ENCODE measurements at regions not wholly inside any gene's neighbourhood (a gene's known extent, or its start where the extent isn't known, plus 50 kb on each side); places are given as distances from the start of the nearest gene placed in this dataset.
"Not testable (repeated sequence)": the region's sequence is repeated elsewhere in the genome, so short reads cannot be mapped to it uniquely, and the experiment has no call there.

GRCh38 chr5:82971901-82972300 is 105.3 kb downstream of the TMEM167A start:
- H3K9me3 Mint-ChIP-seq (ENCODE audit: low read depth), result peaks cover 18% of the 10 kb centered on the region
- H3K27me3 Mint-ChIP-seq (ENCODE audit: low read depth), result no peaks in the 10 kb centered on the region
- no peak overlapping the region for H3K4me3 Mint-ChIP-seq (ENCODE audit: unreplicated experiment)
- H3K36me3 Mint-ChIP-seq (ENCODE audit: low read depth), result peaks cover 7% of the 10 kb centered on the region
- peaks cover 12% of the 10 kb centered on the region for H3K4me1 Mint-ChIP-seq (ENCODE audit: low read depth)
- H3K27ac Mint-ChIP-seq (ENCODE audit: unreplicated experiment), result no peak overlapping the region
- DNase-seq (ENCODE audit: low spot score), result no peak
- TF ChIP-seq CTCF (IDR thresholded peaks at IDR 0.05), result no peak

- not testable (repeated sequence) for DNase-seq (ENCODE audit: low spot score); H3K4me1 Mint-ChIP-seq (ENCODE audit: low read depth); H3K36me3 Mint-ChIP-seq (ENCODE audit: low read depth); H3K4me3 Mint-ChIP-seq (ENCODE audit: unreplicated experiment); H3K27me3 Mint-ChIP-seq (ENCODE audit: low read depth); H3K27ac Mint-ChIP-seq (ENCODE audit: unreplicated experiment)
- H3K9me3 Mint-ChIP-seq (ENCODE audit: low read depth), result peaks cover 18% of the 10 kb centered on the region
These were observed 106.0 kb downstream of the TMEM167A start for GRCh38 chr5:82971034-82971806.

GRCh38 chr5:82969221-82969976 is 107.8 kb downstream of the TMEM167A start:
- H3K36me3 Mint-ChIP-seq (ENCODE audit: low read depth); DNase-seq (ENCODE audit: low spot score); H3K9me3 Mint-ChIP-seq (ENCODE audit: low read depth); H3K27ac Mint-ChIP-seq (ENCODE audit: unreplicated experiment); H3K4me3 Mint-ChIP-seq (ENCODE audit: unreplicated experiment); H3K4me1 Mint-ChIP-seq (ENCODE audit: low read depth); H3K27me3 Mint-ChIP-seq (ENCODE audit: low read depth): not testable (repeated sequence)

- no peak overlapping the region for H3K27ac Mint-ChIP-seq (ENCODE audit: unreplicated experiment)
- no peaks in the 10 kb centered on the region for H3K36me3 Mint-ChIP-seq (ENCODE audit: low read depth)
- peaks cover 6% of the 10 kb centered on the region for H3K4me1 Mint-ChIP-seq (ENCODE audit: low read depth)
- no peaks in the 10 kb centered on the region for H3K27me3 Mint-ChIP-seq (ENCODE audit: low read depth)
- DNase-seq (ENCODE audit: low spot score), result no peak
- peaks cover 5% of the 10 kb centered on the region for H3K9me3 Mint-ChIP-seq (ENCODE audit: low read depth)
- H3K4me3 Mint-ChIP-seq (ENCODE audit: unreplicated experiment), result no peak overlapping the region
- no peak for TF ChIP-seq CTCF (IDR thresholded peaks at IDR 0.05)
These were observed 110.1 kb downstream of the TMEM167A start for GRCh38 chr5:82967072-82967471.

GRCh38 chr5:82959466-82959865 is 117.7 kb downstream of the TMEM167A start:
- Mint-ChIP-seq H3K9me3 (ENCODE audit: low read depth) (peaks cover 25% of the 10 kb centered on the region), H3K4me1 (ENCODE audit: low read depth) (no peaks in the 10 kb centered on the region), H3K36me3 (ENCODE audit: low read depth) (peaks cover 11% of the 10 kb centered on the region), H3K4me3 (ENCODE audit: unreplicated experiment) (no peak overlapping the region), H3K27me3 (ENCODE audit: low read depth) (no peaks in the 10 kb centered on the region), H3K27ac (ENCODE audit: unreplicated experiment) (no peak overlapping the region)
- no peak for DNase-seq (ENCODE audit: low spot score)
- TF ChIP-seq CTCF (IDR thresholded peaks at IDR 0.05), result no peak

- H3K27me3 Mint-ChIP-seq (ENCODE audit: low read depth), result no peaks in the 10 kb centered on the region
- DNase-seq (ENCODE audit: low spot score), result no peak
- no peak overlapping the region for H3K4me3 Mint-ChIP-seq (ENCODE audit: unreplicated experiment)
- H3K27ac Mint-ChIP-seq (ENCODE audit: unreplicated experiment), result no peak overlapping the region
- H3K4me1 Mint-ChIP-seq (ENCODE audit: low read depth), result no peaks in the 10 kb centered on the region
- TF ChIP-seq CTCF (IDR thresholded peaks at IDR 0.05), result no peak
- H3K36me3 Mint-ChIP-seq (ENCODE audit: low read depth), result peaks cover 11% of the 10 kb centered on the region
- H3K9me3 Mint-ChIP-seq (ENCODE audit: low read depth), result peaks cover 25% of the 10 kb centered on the region
These were observed 120.6 kb downstream of the TMEM167A start for GRCh38 chr5:82956600-82956999.

Measured in chondrocyte (in vitro differentiated cells).